Stomach (tissue), 4 donors: ENCODE measurements at regions not wholly inside any gene's neighbourhood (a gene's known extent, or its start where the extent isn't known, plus 50 kb on each side); places are given as distances from the start of the nearest gene placed in this dataset.

Source experiments
- POLR2A ChIP-seq, 4 donors: fragments of 450-650 bp; IDR thresholded peaks; one replicate each; pipeline ENCODE4 v1.6.1; 2016; ENCODE audit warnings: antibody characterized with exemption in 4 of 4, control low read depth in 2 of 4, mild to moderate bottlenecking in 1 of 4, moderate library complexity in 1 of 4
- POLR2AphosphoS5 ChIP-seq, 3 donors: sonication (generic); formaldehyde crosslinking; IDR thresholded peaks; one replicate each; pipeline ENCODE4 v1.6.1; 2016; ENCODE audit warnings: antibody characterized with exemption in 3 of 3
- TF ChIP-seq, protein P1 (sequence below), 7 experiments: fragments of 450-650 bp in 4 of 7; fragments of 200-600 bp in 3 of 7; sonication (generic) in 3 of 7; IDR thresholded peaks; one replicate each; pipeline ENCODE4 v1.5.1; 2016 to 2019; ENCODE audit warnings: antibody characterized with exemption in 7 of 7, control low read depth in 2 of 7, mild to moderate bottlenecking in 1 of 7

DNA sequence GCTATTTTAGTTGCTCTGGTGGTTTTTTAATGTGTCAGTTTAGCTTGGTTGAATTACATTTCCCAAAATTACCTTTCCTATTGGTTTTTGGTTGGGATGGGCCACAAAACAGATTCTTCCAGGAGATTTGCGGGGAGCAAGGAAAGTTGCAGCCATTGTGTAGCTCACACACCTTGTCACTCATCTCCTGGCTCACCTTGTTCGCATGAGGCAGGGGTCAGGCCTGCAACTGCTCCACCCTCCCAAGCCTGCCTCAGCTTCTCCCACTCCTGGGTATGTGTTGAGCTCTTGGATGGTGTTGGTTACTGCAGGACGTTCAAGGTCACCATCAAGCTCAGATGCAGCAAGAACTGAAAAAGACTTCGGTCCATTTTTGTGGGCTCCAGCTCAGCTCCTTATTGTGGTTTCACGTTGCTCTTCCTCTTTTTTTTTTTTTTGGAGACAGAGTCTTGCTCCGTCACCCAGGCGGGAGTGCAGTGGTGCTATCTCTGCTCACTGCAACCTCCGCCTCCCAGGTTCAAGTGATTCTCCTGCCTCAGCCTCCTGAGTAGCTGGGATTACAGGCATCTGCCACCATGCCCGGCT lies 95.6 kb upstream of the METTL14 start:
- TF ChIP-seq, protein P1, sequence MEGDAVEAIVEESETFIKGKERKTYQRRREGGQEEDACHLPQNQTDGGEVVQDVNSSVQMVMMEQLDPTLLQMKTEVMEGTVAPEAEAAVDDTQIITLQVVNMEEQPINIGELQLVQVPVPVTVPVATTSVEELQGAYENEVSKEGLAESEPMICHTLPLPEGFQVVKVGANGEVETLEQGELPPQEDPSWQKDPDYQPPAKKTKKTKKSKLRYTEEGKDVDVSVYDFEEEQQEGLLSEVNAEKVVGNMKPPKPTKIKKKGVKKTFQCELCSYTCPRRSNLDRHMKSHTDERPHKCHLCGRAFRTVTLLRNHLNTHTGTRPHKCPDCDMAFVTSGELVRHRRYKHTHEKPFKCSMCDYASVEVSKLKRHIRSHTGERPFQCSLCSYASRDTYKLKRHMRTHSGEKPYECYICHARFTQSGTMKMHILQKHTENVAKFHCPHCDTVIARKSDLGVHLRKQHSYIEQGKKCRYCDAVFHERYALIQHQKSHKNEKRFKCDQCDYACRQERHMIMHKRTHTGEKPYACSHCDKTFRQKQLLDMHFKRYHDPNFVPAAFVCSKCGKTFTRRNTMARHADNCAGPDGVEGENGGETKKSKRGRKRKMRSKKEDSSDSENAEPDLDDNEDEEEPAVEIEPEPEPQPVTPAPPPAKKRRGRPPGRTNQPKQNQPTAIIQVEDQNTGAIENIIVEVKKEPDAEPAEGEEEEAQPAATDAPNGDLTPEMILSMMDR (IDR thresholded peaks at IDR 0.05), result no peak
- TF ChIP-seq POLR2AphosphoS5 (IDR thresholded peaks at IDR 0.05) (no peak), POLR2A (IDR thresholded peaks at IDR 0.05) (no peak)
